Renal cortical epithelial cell (primary cell): ENCODE measurements at regions not wholly inside any gene's neighbourhood (a gene's known extent, or its start where the extent isn't known, plus 50 kb on each side); places are given as distances from the start of the nearest gene placed in this dataset.
"Not testable (repeated sequence)": the region's sequence is repeated elsewhere in the genome, so short reads cannot be mapped to it uniquely, and the experiment has no call there.

Experiments used
- DNase-seq: peaks from one replicate; pipeline ENCODE4 v3.0.0-alpha.2; 2011; ENCODE audit warnings: low read depth

DNA sequence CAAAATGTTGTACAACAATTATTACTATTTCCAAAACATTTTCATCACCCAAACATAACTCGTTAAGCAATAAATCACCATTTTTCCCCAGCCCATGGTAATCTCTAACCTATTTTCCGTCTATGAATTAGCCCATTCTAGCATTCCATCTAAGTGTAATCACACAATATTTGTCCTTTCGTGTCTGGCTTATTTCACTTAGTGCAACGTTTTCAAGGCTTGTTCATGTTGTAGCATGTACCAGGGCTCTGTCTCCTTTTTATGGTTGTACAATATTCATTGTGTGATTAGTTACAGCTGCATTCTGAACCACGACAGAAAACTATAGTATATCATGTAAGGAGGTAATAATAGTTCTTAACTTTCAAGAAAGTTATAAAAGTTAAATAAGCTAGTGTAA is 656.0 kb upstream of the HS3ST1 start:
- no peak for DNase-seq

DNA sequence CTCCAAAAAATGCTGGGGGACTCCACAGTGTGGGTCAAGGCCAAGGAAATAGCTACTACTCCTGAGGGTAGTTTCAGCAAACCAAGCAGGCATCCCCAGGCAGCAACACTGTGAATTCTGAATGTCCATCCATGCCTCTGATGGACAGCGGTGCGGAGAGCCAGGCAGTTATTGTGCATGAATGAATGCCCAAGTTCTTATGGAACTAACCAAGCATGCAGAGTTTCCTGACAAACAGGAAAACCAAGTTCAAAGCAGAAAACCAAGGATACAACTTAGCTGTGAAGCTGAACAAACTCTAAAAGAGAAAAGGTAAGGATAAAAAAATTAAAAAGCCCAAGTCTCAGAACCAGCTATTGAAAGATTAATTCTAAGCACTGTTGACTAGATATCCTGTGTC is 642.6 kb upstream of the HS3ST1 start:
- DNase-seq: no peak

DNA sequence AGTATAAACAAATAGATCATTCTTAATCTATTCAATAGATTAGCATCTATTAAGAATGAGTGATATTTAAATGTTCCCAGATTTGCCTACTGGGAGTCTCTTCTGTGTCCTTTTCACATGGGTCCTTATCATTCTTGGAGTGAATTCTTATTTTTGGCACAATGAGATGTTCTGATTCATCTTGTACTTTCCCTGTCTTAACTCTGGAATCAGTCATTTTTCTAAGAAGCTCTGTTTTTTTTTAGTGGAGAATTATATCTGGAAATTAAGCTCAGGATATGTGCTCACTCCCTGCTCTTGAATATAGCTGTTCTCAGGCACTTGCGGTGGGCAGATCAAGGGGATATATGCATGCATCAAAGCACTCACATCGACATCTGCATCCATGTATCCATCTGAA is 625.3 kb upstream of the HS3ST1 start:
- no peak for DNase-seq

GRCh38 chr4:12053556-12053955 is 624.9 kb upstream of the HS3ST1 start:
- DNase-seq: no peak

- DNase-seq: no peak
Observed at GRCh38 chr4:12050357-12050756, 621.7 kb upstream of the HS3ST1 start.

GRCh38 chr4:12042818-12043217 is 614.1 kb upstream of the HS3ST1 start:
- DNase-seq: no peak

GRCh38 chr4:12041828-12042227 is 613.1 kb upstream of the HS3ST1 start:
- no peak for DNase-seq

DNA sequence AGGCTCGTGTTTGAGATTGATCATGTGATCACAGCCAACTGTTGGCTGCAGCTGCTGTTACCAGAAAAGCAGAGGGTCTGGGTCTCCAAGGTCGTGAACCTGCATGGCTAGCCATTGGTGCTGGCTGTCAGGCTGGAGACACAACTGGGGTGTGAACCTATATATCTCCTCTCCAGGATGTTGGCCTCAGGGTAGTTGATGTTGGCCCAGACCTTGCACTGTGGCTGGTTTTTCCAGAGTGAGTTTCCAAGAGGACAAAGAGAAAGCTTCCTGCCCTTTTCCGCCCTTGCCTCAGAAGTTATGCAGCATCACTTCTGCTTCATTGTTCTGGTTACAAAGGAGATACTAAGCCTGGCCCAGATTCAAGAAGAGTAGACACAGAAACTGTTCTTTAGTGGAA is 607.8 kb upstream of the HS3ST1 start:
- no peak for DNase-seq

- no peak for DNase-seq
Observed at GRCh38 chr4:12028258-12028657, 599.6 kb upstream of the HS3ST1 start.

DNA sequence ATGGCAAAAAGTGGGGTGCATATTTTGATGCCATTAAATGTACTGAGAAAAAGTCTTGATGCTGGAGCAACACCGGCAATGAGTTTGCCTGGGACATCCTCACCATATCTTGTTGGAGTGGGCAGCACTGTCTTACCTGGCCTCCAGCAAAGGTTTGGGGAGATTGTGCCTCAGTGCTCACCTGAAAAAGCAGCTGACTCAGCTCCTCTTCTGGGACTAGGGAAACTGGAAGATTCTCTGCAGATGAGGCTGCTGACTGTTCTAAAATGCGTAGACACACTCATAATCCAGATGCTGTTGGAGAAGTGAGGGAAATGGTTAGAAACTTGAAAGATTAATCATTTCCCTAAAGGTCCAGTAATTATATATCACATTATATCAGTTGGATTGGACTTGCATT is 593.7 kb upstream of the HS3ST1 start:
- DNase-seq: no peak

DNA sequence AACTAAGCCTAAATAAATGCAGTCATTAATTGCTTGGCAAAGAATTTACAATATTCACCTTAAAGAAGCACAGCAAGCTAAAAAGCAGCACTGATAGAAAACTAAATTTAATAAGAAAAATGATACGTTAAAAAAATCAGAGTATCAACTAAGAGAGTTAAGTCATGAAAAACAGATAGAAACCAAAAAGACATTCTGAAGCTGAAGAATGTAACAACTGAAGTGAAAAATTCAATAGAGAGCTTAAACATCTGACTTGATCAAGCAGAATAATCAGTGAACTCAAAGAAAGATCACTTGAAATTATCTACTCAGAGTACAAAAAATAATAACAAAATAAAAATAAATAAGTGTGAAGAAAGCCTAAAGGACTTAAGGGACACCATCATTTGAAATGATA is 588.0 kb upstream of the HS3ST1 start:
- DNase-seq: no peak

GRCh38 chr4:12005471-12005870 is 576.8 kb upstream of the HS3ST1 start:
- DNase-seq: no peak

GRCh38 chr4:11996581-11996980 is 567.9 kb upstream of the HS3ST1 start:
- not testable (repeated sequence) for DNase-seq

DNA sequence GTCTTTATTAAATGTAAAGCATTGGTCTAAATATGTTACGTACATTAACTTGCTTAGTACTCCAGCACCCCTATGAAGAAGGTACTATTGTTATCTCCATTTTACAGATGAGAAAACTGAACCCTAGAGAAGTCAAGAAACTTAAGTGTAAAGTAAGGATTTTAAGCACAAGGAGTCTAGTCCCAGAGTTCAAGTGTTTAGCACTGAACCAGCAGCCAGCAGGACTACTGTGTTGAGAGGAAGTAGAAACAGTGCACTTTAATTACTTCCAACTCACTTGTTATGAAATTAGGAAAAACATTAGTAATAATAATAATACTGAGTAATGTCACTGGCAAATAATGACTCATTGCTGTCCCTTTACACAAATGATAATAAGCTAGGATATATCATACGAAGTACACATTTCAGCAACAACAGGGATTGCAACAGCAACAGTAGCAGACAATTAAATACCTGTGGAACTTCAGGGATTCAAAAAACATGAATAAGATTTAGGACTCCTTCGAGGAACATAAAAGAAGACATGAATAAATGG is 548.1 kb upstream of the HS3ST1 start:
- no peak for DNase-seq

GRCh38 chr4:11973270-11973669 is 544.6 kb upstream of the HS3ST1 start:
- no peak for DNase-seq

- no peak for DNase-seq
Observed at GRCh38 chr4:11970754-11971153, 542.1 kb upstream of the HS3ST1 start.

DNA sequence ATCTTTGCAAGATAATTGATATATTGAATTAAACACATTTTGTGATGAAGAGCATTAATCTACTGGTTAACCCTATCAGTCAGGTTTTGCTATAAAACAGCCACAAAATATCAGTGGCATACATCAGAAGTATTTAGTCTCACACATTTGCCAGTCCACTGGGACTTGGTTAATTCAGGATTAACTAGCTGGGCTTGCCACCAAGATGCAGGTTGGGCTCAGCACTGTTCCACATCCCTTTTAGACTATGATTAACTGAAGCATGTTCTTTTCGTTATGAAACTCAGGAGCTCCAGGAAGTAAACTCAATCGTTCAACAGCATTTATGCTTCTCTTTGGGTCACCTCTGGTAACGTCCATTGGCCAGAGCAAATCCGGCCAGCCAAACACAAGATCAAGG is 538.1 kb upstream of the HS3ST1 start:
- DNase-seq: no peak

GRCh38 chr4:11954093-11954492 is 525.4 kb upstream of the HS3ST1 start:
- no peak for DNase-seq

DNA sequence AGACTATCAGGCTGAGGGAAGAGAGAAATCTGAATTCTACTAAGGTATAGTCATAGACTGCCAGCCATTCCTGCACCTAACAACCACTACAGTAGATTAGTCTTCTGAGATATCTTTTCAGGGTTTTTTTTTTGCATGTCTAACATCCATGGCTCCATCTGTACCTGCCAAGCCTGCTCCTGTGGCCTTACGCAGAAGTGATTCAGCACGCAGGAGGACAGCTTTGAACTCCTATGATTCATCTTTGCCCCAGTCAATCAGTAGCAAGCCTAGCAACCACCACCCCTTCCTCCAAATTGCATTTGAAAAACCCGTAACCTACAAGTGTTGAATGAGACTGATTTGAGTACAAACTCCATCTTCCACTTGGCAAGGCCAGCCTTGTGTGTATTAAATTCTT is 520.7 kb upstream of the HS3ST1 start:
- DNase-seq: no peak

DNA sequence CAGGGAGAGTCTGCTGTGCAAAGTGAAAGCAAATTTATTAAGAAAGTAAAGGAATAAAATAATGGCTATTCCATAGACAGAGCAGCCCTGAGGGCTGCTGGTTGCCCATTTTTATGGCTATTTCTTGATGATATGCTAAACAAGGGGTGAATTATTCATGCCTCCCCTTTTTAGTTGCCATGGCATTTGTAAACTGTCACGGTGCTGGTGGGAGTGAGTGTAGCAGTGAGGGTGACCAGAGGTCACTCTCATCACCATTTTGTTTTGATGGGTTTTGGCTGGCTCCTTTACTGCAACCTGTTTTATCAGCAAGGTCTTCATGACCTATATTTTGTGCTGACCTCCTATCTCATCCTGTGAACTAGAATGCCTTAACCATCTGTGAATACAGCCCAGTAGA is 518.9 kb upstream of the HS3ST1 start:
- not testable (repeated sequence) for DNase-seq

DNA sequence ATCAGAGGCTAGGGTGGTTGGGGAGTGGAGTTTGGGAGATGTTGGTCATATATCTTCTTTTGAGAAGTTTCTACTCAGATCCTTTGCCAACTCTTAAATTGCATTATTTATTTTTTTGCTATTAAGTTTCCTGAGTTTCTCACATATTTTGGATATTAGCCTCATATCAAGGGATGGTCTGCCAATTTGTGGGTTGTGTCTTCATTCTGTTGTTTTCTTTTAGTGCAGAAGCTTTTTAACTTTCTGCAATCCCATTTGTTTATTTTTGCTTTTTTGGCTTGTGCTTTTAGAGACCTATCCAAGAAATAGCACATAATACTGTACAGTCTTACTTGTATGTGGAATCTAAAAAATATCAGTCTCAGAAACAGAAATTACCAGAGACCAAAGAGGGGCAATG is 509.2 kb upstream of the HS3ST1 start:
- DNase-seq: no peak

- no peak for DNase-seq
Observed at GRCh38 chr4:11931266-11931820, 502.6 kb upstream of the HS3ST1 start.

DNA sequence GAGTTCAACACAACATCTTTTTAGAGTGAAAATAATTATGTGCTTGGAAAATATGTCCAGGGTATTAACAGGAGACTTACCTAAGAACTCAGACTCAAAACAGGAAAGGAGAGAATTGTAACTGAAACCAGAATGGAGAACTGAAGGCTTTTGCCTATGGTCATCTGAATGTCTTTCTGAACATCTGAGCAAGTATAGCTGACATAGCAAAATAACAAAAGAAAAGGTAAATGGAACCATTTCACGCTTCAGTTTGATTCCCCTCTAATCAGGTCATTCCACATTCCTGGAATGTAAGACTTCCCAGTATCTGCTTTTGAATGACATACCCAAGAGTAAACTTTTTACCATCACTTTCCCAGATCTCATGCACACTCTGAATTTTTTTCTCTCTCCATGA is 500.4 kb upstream of the HS3ST1 start:
- DNase-seq: no peak

GRCh38 chr4:11919316-11919715 is 490.6 kb upstream of the HS3ST1 start:
- DNase-seq: no peak
